Stimulated activated naive CD4-positive, alpha-beta T cell (primary cell): ENCODE measurements at regions not wholly inside any gene's neighbourhood (a gene's known extent, or its start where the extent isn't known, plus 50 kb on each side); places are given as distances from the start of the nearest gene placed in this dataset.
"Not testable (repeated sequence)": the region's sequence is repeated elsewhere in the genome, so short reads cannot be mapped to it uniquely, and the experiment has no call there.

Experiments used
- DNase-seq, 6 experiments: peaks; one replicate each; lab custom pipeline; 2025; lab: John Stamatoyannopoulos, UW

- DNase-seq, result no peak
These were observed 332.4 kb downstream of the DMAC1 start for GRCh38 chr9:7467186-7467585.

GRCh38 chr9:7461791-7462190, 337.8 kb downstream of the DMAC1 start:
- no peak for DNase-seq

GRCh38 chr9:7456793-7457530, 342.6 kb downstream of the DMAC1 start:
- DNase-seq, result no peak

- DNase-seq, result no peak
These were observed 343.2 kb downstream of the DMAC1 start for GRCh38 chr9:7456377-7456776.

GRCh38 chr9:7454624-7455023, 345.0 kb downstream of the DMAC1 start:
- DNase-seq, result no peak

GRCh38 chr9:7452378-7452777, 347.2 kb downstream of the DMAC1 start:
- no peak for DNase-seq

- DNase-seq, result no peak
These were observed 348.5 kb downstream of the DMAC1 start for GRCh38 chr9:7451062-7451461.

- DNase-seq, result no peak
These were observed 356.0 kb downstream of the DMAC1 start for GRCh38 chr9:7443541-7443940.

- no peak for DNase-seq
These were observed 360.1 kb downstream of the DMAC1 start for GRCh38 chr9:7439355-7439995.

- DNase-seq, result no peak
These were observed 362.8 kb downstream of the DMAC1 start for GRCh38 chr9:7436754-7437153.

GRCh38 chr9:7433508-7434292, 365.9 kb downstream of the DMAC1 start:
- no peak for DNase-seq

GRCh38 chr9:7432989-7433388, 366.6 kb downstream of the DMAC1 start:
- DNase-seq, result no peak

- not testable (repeated sequence) for DNase-seq
These were observed 382.2 kb downstream of the DMAC1 start for GRCh38 chr9:7417397-7417796.

GRCh38 chr9:7415836-7416235, 383.7 kb downstream of the DMAC1 start:
- DNase-seq, result no peak

- DNase-seq, result no peak
These were observed 390.7 kb downstream of the DMAC1 start for GRCh38 chr9:7408845-7409244.

GRCh38 chr9:7407246-7407645, 392.3 kb downstream of the DMAC1 start:
- no peak for DNase-seq

- DNase-seq, result no peak
These were observed 393.5 kb downstream of the DMAC1 start for GRCh38 chr9:7405924-7406604.

GRCh38 chr9:7403839-7404487, 395.6 kb downstream of the DMAC1 start:
- DNase-seq, result peak in 1 of 6 experiments; percentile 1

GRCh38 chr9:7403028-7403389, 396.6 kb downstream of the DMAC1 start:
- DNase-seq, result no peak

GRCh38 chr9:7402334-7403027, 397.1 kb downstream of the DMAC1 start:
- DNase-seq, result no peak

GRCh38 chr9:7401116-7401515, 398.5 kb downstream of the DMAC1 start:
- no peak for DNase-seq
